Esophagus squamous epithelium (tissue), 4 donors: ENCODE measurements at regions not wholly inside any gene's neighbourhood (a gene's known extent, or its start where the extent isn't known, plus 50 kb on each side); places are given as distances from the start of the nearest gene placed in this dataset.

Experiments used
- POLR2A ChIP-seq, 4 donors: fragments of 450-650 bp; IDR thresholded peaks; one replicate each; pipeline ENCODE4 v1.6.1; 2017; ENCODE audit warnings: antibody characterized with exemption in 4 of 4, mild to moderate bottlenecking in 4 of 4, moderate library complexity in 3 of 4
- TF ChIP-seq, protein P1 (sequence below), 6 experiments: fragments of 450-650 bp in 4 of 6; fragments of 200-600 bp in 2 of 6; sonication (generic) in 2 of 6; IDR thresholded peaks; one replicate each; pipeline ENCODE4 v1.5.1; 2016 to 2019; ENCODE audit warnings: antibody characterized with exemption in 6 of 6, mild to moderate bottlenecking in 4 of 6, moderate library complexity in 4 of 6

- TF ChIP-seq POLR2A (IDR thresholded peaks at IDR 0.05) = no peak
- TF ChIP-seq, protein P1, sequence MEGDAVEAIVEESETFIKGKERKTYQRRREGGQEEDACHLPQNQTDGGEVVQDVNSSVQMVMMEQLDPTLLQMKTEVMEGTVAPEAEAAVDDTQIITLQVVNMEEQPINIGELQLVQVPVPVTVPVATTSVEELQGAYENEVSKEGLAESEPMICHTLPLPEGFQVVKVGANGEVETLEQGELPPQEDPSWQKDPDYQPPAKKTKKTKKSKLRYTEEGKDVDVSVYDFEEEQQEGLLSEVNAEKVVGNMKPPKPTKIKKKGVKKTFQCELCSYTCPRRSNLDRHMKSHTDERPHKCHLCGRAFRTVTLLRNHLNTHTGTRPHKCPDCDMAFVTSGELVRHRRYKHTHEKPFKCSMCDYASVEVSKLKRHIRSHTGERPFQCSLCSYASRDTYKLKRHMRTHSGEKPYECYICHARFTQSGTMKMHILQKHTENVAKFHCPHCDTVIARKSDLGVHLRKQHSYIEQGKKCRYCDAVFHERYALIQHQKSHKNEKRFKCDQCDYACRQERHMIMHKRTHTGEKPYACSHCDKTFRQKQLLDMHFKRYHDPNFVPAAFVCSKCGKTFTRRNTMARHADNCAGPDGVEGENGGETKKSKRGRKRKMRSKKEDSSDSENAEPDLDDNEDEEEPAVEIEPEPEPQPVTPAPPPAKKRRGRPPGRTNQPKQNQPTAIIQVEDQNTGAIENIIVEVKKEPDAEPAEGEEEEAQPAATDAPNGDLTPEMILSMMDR (IDR thresholded peaks at IDR 0.05) = no peak
Observed at GRCh38 chr5:2894736-2895135, 143.3 kb upstream of the IRX2 start.
